HEK293T (cell line): ENCODE measurements at regions not wholly inside any gene's neighbourhood (a gene's known extent, or its start where the extent isn't known, plus 50 kb on each side); places are given as distances from the start of the nearest gene placed in this dataset.

Source experiments
- ARNT ChIP-seq: fragments of 450-650 bp; IDR thresholded peaks from 2 replicates; pipeline ENCODE4 v1.6.1; 2017; ENCODE audit warnings: mild to moderate bottlenecking
- BHLHE40 ChIP-seq: fragments of 450-650 bp; IDR thresholded peaks from 2 replicates; pipeline ENCODE4 v1.6.1; 2016; ENCODE audit warnings: mild to moderate bottlenecking, moderate library complexity, borderline replicate concordance
- CTBP1 ChIP-seq: fragments of 450-650 bp; IDR thresholded peaks from 2 replicates; pipeline ENCODE4 v1.6.1; 2016; ENCODE audit warnings: borderline replicate concordance
- FOXK2 ChIP-seq: fragments of 450-650 bp; IDR thresholded peaks from 2 replicates; pipeline ENCODE4 v1.6.1; 2016; ENCODE audit warnings: mild to moderate bottlenecking
- FOXM1 ChIP-seq: fragments of 450-650 bp; IDR thresholded peaks from 2 replicates; pipeline ENCODE4 v1.6.1; 2017; ENCODE audit warnings: mild to moderate bottlenecking, borderline replicate concordance
- HDGF ChIP-seq: fragments of 450-650 bp; IDR thresholded peaks from 2 replicates; pipeline ENCODE4 v1.6.1; 2017; ENCODE audit warnings: antibody characterized with exemption, borderline replicate concordance
- L3MBTL2 ChIP-seq: fragments of 450-650 bp; conservative IDR thresholded peaks from 2 replicates; pipeline ENCODE4 v1.6.1; 2016; ENCODE audit warnings: mild to moderate bottlenecking
- NFRKB ChIP-seq: fragments of 450-650 bp; IDR thresholded peaks from 2 replicates; pipeline ENCODE4 v1.6.1; 2016; ENCODE audit warnings: mild to moderate bottlenecking, moderate library complexity
- PKNOX1 ChIP-seq: fragments of 450-650 bp; IDR thresholded peaks from 2 replicates; pipeline ENCODE4 v1.6.1; 2016
- SP1 ChIP-seq: fragments of 450-650 bp; IDR thresholded peaks from 2 replicates; pipeline ENCODE4 v1.6.1; 2017
- SUZ12 ChIP-seq: fragments of 450-650 bp; IDR thresholded peaks from 2 replicates; pipeline ENCODE4 v1.6.1; 2016; ENCODE audit warnings: mild to moderate bottlenecking
- TARDBP ChIP-seq: fragments of 450-650 bp; IDR thresholded peaks from 2 replicates; pipeline ENCODE4 v1.6.1; 2016

GRCh38 chr11:128273736-128274135 is 313.6 kb downstream of the ETS1 start:
- TF ChIP-seq PKNOX1 (no peak), BHLHE40 (no peak), ARNT (no peak), HDGF (no peak), SUZ12 (no peak), FOXK2 (no peak), FOXM1 (no peak), SP1 (no peak), L3MBTL2 (no peak), TARDBP (no peak), CTBP1 (no peak), NFRKB (no peak)
